CD4-positive, alpha-beta T cell treated with Interleukin-15 for 4 hours (primary cell): ENCODE measurements at regions not wholly inside any gene's neighbourhood (a gene's known extent, or its start where the extent isn't known, plus 50 kb on each side); places are given as distances from the start of the nearest gene placed in this dataset.

Source experiments
- DNase-seq: peaks from one replicate; pipeline ENCODE4 v3.0.0-alpha.2; 2020; ENCODE audit warnings: low spot score

- no peak for DNase-seq
These were observed 440.1 kb downstream of the ZEB2 start for GRCh38 chr2:144079803-144080202.

GRCh38 chr2:144078802-144079724 lies 440.9 kb downstream of the ZEB2 start:
- no peak for DNase-seq

GRCh38 chr2:144078106-144078505 lies 441.8 kb downstream of the ZEB2 start:
- no peak for DNase-seq

- no peak for DNase-seq
These were observed 445.5 kb downstream of the ZEB2 start for GRCh38 chr2:144074450-144074849.

GRCh38 chr2:144071461-144071860 lies 448.5 kb downstream of the ZEB2 start:
- DNase-seq = no peak

- no peak for DNase-seq
These were observed 452.4 kb downstream of the ZEB2 start for GRCh38 chr2:144067506-144067905.

- no peak for DNase-seq
These were observed 456.3 kb downstream of the ZEB2 start for GRCh38 chr2:144063602-144064001.

GRCh38 chr2:144054911-144055310 lies 465.0 kb downstream of the ZEB2 start:
- DNase-seq = no peak

- DNase-seq = no peak
These were observed 467.8 kb downstream of the ZEB2 start for GRCh38 chr2:144052083-144052482.

GRCh38 chr2:144049137-144049536 lies 470.8 kb downstream of the ZEB2 start:
- DNase-seq = no peak

GRCh38 chr2:144048631-144049060 lies 471.3 kb downstream of the ZEB2 start:
- no peak for DNase-seq

- no peak for DNase-seq
These were observed 477.2 kb downstream of the ZEB2 start for GRCh38 chr2:144042751-144043150.

- DNase-seq = no peak
These were observed 478.3 kb downstream of the ZEB2 start for GRCh38 chr2:144041612-144042011.

GRCh38 chr2:144040834-144041233 lies 479.1 kb downstream of the ZEB2 start:
- no peak for DNase-seq

- DNase-seq = no peak
These were observed 487.4 kb downstream of the ZEB2 start for GRCh38 chr2:144032566-144032965.

- DNase-seq = no peak
These were observed 489.1 kb downstream of the ZEB2 start for GRCh38 chr2:144030791-144031190.

- no peak for DNase-seq
These were observed 492.3 kb downstream of the ZEB2 start for GRCh38 chr2:144027593-144027992.

GRCh38 chr2:144026753-144027152 lies 493.2 kb downstream of the ZEB2 start:
- DNase-seq = no peak

GRCh38 chr2:144020047-144020446 lies 499.9 kb downstream of the ZEB2 start:
- no peak for DNase-seq

- no peak for DNase-seq
These were observed 504.2 kb downstream of the ZEB2 start for GRCh38 chr2:144015655-144016245.

- DNase-seq = no peak
These were observed 504.9 kb downstream of the ZEB2 start for GRCh38 chr2:144015036-144015435.

- DNase-seq = no peak
These were observed 505.8 kb downstream of the ZEB2 start for GRCh38 chr2:144014103-144014502.

GRCh38 chr2:144012304-144012703 lies 507.6 kb downstream of the ZEB2 start:
- no peak for DNase-seq

- no peak for DNase-seq
These were observed 508.4 kb downstream of the ZEB2 start for GRCh38 chr2:144011553-144011952.
